ENCODE measurements at regions not wholly inside any gene's neighbourhood (a gene's known extent, or its start where the extent isn't known, plus 50 kb on each side); places are given as distances from the start of the nearest gene placed in this dataset.

GRCh38 chr6:22690446-22690845 lies 121.1 kb downstream of the HDGFL1 start:
- Histone ChIP-seq H3K27ac (no peak overlapping the region), H3K9me3 (no peaks in the 10 kb centered on the region), H3K4me1 (no peaks in the 10 kb centered on the region), H3K36me3 (no peaks in the 10 kb centered on the region), H3K27me3 (no peaks in the 10 kb centered on the region), H3K4me3 (no peak overlapping the region)
- TF ChIP-seq CTCF (IDR thresholded peaks at IDR 0.05) = no peak
- DNase-seq (ENCODE audit: low spot score) = no peak

GRCh38 chr6:22694092-22694724 lies 124.8 kb downstream of the HDGFL1 start:
- H3K4me1 ChIP-seq = no peaks in the 10 kb centered on the region
- no peak overlapping the region for H3K27ac ChIP-seq
- no peak for TF ChIP-seq CTCF (IDR thresholded peaks at IDR 0.05)
- H3K27me3 ChIP-seq = no peaks in the 10 kb centered on the region
- H3K4me3 ChIP-seq = no peak overlapping the region
- DNase-seq (ENCODE audit: low spot score) = no peak
- H3K9me3 ChIP-seq = no peaks in the 10 kb centered on the region
- no peaks in the 10 kb centered on the region for H3K36me3 ChIP-seq

GRCh38 chr6:22696481-22696880 lies 127.1 kb downstream of the HDGFL1 start:
- Histone ChIP-seq H3K27ac (no peak overlapping the region), H3K4me1 (no peaks in the 10 kb centered on the region), H3K36me3 (no peaks in the 10 kb centered on the region), H3K27me3 (no peaks in the 10 kb centered on the region), H3K9me3 (no peaks in the 10 kb centered on the region), H3K4me3 (no peak overlapping the region)
- TF ChIP-seq CTCF (IDR thresholded peaks at IDR 0.05) = no peak
- no peak for DNase-seq (ENCODE audit: low spot score)

GRCh38 chr6:22697306-22697705 lies 127.9 kb downstream of the HDGFL1 start:
- H3K36me3 ChIP-seq = no peaks in the 10 kb centered on the region
- H3K9me3 ChIP-seq = no peaks in the 10 kb centered on the region
- TF ChIP-seq CTCF (IDR thresholded peaks at IDR 0.05) = no peak
- no peaks in the 10 kb centered on the region for H3K4me1 ChIP-seq
- no peaks in the 10 kb centered on the region for H3K27me3 ChIP-seq
- H3K4me3 ChIP-seq = no peak overlapping the region
- H3K27ac ChIP-seq = no peak overlapping the region
- no peak for DNase-seq (ENCODE audit: low spot score)

- Histone ChIP-seq H3K4me1 (no peaks in the 10 kb centered on the region), H3K27me3 (no peaks in the 10 kb centered on the region), H3K27ac (no peak overlapping the region), H3K36me3 (no peaks in the 10 kb centered on the region), H3K4me3 (no peak overlapping the region), H3K9me3 (no peaks in the 10 kb centered on the region)
- TF ChIP-seq CTCF (IDR thresholded peaks at IDR 0.05) = no peak
- DNase-seq (ENCODE audit: low spot score) = no peak
Observed at GRCh38 chr6:22699151-22699550, 129.8 kb downstream of the HDGFL1 start.

- Histone ChIP-seq H3K4me1 (no peaks in the 10 kb centered on the region), H3K36me3 (no peaks in the 10 kb centered on the region), H3K27ac (no peak overlapping the region), H3K4me3 (no peak overlapping the region), H3K27me3 (no peaks in the 10 kb centered on the region), H3K9me3 (no peaks in the 10 kb centered on the region)
- DNase-seq (ENCODE audit: low spot score) = no peak
- TF ChIP-seq CTCF (IDR thresholded peaks at IDR 0.05) = no peak
Observed at GRCh38 chr6:22706651-22707050, 137.3 kb downstream of the HDGFL1 start.

Data from right atrium auricular region (tissue), 2 donors.